HUES64 (cell line): ENCODE measurements at regions not wholly inside any gene's neighbourhood (a gene's known extent, or its start where the extent isn't known, plus 50 kb on each side); places are given as distances from the start of the nearest gene placed in this dataset.

Source experiments
- H3K27ac ChIP-seq: 2 replicates; pipeline ENCODE4 v1.7.0; 2013; ENCODE audit warnings: low read depth, low read length, inconsistent platforms
- H3K27me3 ChIP-seq: 2 replicates; pipeline ENCODE4 v1.6.1; 2013; ENCODE audit warnings: mild to moderate bottlenecking, low read length; ENCODE audit not compliant: insufficient read depth
- H3K36me3 ChIP-seq: 2 replicates; pipeline ENCODE4 v1.6.1; 2013; ENCODE audit warnings: mild to moderate bottlenecking, low read length; ENCODE audit not compliant: insufficient read depth
- H3K4me1 ChIP-seq: 2 replicates; pipeline ENCODE4 v1.6.1; 2013; ENCODE audit warnings: mild to moderate bottlenecking, low read length, moderate library complexity; ENCODE audit not compliant: insufficient read depth
- H3K4me3 ChIP-seq: 2 replicates; pipeline ENCODE4 v1.5.1; 2013; ENCODE audit warnings: mild to moderate bottlenecking, low read length, moderate library complexity
- H3K9ac ChIP-seq: 2 replicates; pipeline ENCODE4 v1.6.1; 2013; ENCODE audit warnings: mild to moderate bottlenecking, low read depth, low read length
- H3K9me3 ChIP-seq: 2 replicates; pipeline ENCODE4 v1.6.1; 2013; ENCODE audit warnings: low read depth, low read length; ENCODE audit not compliant: insufficient read depth
- WGBS: fragments of 150-250, 120-280 bp; methylation state at CpG from one replicate; pipeline ENCODE4 v1.1.7; 2013; ENCODE audit warnings: missing lambda C conversion rate; 5-methylcytosine and 5-hydroxymethylcytosine counted together

GRCh38 chr2:120470041-120470965 lies 124.4 kb downstream of the INHBB start:
- H3K27ac ChIP-seq, result no peak overlapping the region
- H3K4me3 ChIP-seq, result no peak overlapping the region
- H3K4me1 ChIP-seq, result peaks cover 10% of the 10 kb centered on the region
- 82% methylated on average over 14 of the region's 14 CpGs for WGBS
- no peaks in the 10 kb centered on the region for H3K36me3 ChIP-seq
- H3K9ac ChIP-seq, result no peak overlapping the region
- H3K27me3 ChIP-seq, result peaks cover 98% of the 10 kb centered on the region
- H3K9me3 ChIP-seq, result 0 out of 2 replicates have a peak, but pooled peaks cover 5% of the 10 kb centered on the region

GRCh38 chr2:120471166-120471565 lies 125.2 kb downstream of the INHBB start:
- H3K4me3 ChIP-seq, result no peak overlapping the region
- 92% methylated on average over 5 of the region's 5 CpGs for WGBS
- no peak overlapping the region for H3K27ac ChIP-seq
- peaks cover 98% of the 10 kb centered on the region for H3K27me3 ChIP-seq
- H3K9ac ChIP-seq, result no peak overlapping the region
- H3K4me1 ChIP-seq, result peaks cover 6% of the 10 kb centered on the region
- H3K9me3 ChIP-seq, result 0 out of 2 replicates have a peak, but pooled peaks cover 5% of the 10 kb centered on the region
- H3K36me3 ChIP-seq, result no peaks in the 10 kb centered on the region

- no peak overlapping the region for H3K9ac ChIP-seq
- H3K27ac ChIP-seq, result no peak overlapping the region
- H3K4me1 ChIP-seq, result no peaks in the 10 kb centered on the region
- no peak overlapping the region for H3K4me3 ChIP-seq
- H3K36me3 ChIP-seq, result no peaks in the 10 kb centered on the region
- 35% methylated on average over 2 of the region's 2 CpGs for WGBS
- H3K9me3 ChIP-seq, result 0 out of 2 replicates have a peak, but pooled peaks cover 5% of the 10 kb centered on the region
- peaks cover 95% of the 10 kb centered on the region for H3K27me3 ChIP-seq
Measured at GRCh38 chr2:120472031-120472430, 126.1 kb downstream of the INHBB start.

GRCh38 chr2:120472891-120473309 lies 127.0 kb downstream of the INHBB start:
- WGBS, result 91% methylated on average over 12 of the region's 12 CpGs
- Histone ChIP-seq H3K4me3 (no peak overlapping the region), H3K27ac (no peak overlapping the region), H3K9ac (no peak overlapping the region), H3K4me1 (no peaks in the 10 kb centered on the region), H3K36me3 (no peaks in the 10 kb centered on the region), H3K27me3 (peaks cover 94% of the 10 kb centered on the region), H3K9me3 (0 out of 2 replicates have a peak, but pooled peaks cover 5% of the 10 kb centered on the region)

DNA sequence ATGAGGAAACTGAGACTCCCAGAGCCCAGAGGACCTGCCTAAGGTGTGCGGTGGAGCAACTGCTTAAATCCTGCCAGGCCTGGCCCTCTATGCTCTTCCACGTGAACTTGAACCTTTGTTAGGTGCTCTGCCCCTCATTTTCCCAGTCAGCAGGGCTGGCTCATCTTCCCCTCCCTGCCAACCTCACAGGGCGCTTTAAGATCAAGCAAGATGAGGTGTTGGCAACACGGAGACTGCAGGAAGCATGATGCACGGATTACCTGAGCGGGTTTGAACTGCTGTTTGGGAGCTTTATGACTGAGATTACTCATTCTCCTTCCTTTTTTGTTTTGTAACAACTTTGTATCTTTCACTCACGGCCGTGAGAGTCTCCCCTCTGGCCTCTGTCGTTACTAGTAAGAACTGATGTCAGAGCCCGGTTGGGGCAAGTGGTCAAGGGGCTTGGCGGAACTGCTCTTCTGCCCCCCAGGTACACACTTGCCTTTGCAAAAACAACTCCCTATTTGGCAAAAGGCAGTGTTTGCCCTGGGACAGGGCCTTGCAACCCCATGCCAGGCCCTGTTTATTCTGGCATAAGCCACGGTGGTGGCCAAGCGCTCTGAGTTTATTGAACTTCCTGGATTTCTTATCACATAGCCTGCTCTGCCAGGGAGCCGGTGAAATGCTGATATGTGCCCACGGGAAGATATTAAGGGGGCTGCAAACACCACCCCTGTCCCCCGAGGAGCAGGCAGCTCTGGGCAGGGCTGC lies 127.8 kb downstream of the INHBB start:
- 0 out of 2 replicates have a peak, but pooled peaks cover 5% of the 10 kb centered on the region for H3K9me3 ChIP-seq
- H3K9ac ChIP-seq, result no peak overlapping the region
- peaks cover 89% of the 10 kb centered on the region for H3K27me3 ChIP-seq
- no peaks in the 10 kb centered on the region for H3K36me3 ChIP-seq
- no peaks in the 10 kb centered on the region for H3K4me1 ChIP-seq
- H3K27ac ChIP-seq, result no peak overlapping the region
- WGBS, result 86% methylated on average over 16 of the region's 16 CpGs
- no peak overlapping the region for H3K4me3 ChIP-seq

DNA sequence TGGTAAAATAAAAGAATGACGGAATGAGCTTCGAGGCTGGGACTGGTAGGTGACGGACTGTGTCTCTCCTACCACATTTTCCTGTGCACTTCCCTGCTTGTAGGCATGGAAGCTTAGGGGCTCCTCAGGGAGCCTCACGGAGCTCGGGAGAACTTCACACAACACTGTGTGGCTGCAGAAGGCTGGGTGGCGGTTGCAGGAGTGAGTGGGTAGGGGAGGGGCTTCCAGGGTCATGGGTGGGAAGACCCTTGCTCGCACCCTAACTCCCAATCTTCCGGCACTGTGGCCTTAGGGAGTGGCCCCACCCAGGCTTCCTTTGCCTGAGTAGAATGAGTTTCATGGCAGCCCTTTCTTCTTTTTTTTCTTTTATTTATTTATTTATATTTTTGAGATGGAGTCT lies 128.6 kb downstream of the INHBB start:
- 0 out of 2 replicates have a peak, but pooled peaks cover 5% of the 10 kb centered on the region for H3K9me3 ChIP-seq
- no peaks in the 10 kb centered on the region for H3K36me3 ChIP-seq
- no peak overlapping the region for H3K4me3 ChIP-seq
- no peaks in the 10 kb centered on the region for H3K4me1 ChIP-seq
- WGBS, result 94% methylated on average over 8 of the region's 8 CpGs
- no peak overlapping the region for H3K9ac ChIP-seq
- H3K27ac ChIP-seq, result no peak overlapping the region
- H3K27me3 ChIP-seq, result peaks cover 81% of the 10 kb centered on the region

DNA sequence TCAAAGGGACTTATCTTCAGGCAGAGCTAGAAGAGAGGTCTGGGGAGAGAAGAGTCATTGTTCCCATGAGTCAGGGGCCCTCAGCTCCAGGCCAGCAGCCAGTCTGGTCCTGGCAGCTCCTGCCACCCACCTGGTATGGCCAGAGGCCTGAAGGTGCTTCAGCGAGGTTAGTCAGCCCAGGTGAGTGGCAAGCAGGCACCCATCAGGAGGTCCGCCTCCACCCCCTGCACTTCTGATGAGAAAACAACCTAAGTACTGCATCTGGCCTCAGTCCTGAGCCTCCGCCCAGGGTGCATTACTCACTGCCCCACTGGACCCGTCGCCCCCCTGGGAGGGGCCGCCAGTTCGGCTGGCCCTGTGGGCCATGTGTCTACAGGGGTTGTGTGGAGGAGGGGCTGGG lies 130.2 kb downstream of the INHBB start:
- no peak overlapping the region for H3K27ac ChIP-seq
- WGBS, result 91% methylated on average over 5 of the region's 7 CpGs

GRCh38 chr2:120477198-120477597 lies 131.3 kb downstream of the INHBB start:
- WGBS, result 89% methylated on average over 3 of the region's 3 CpGs
- H3K36me3 ChIP-seq, result no peaks in the 10 kb centered on the region
- no peaks in the 10 kb centered on the region for H3K4me1 ChIP-seq
- peaks cover 71% of the 10 kb centered on the region for H3K27me3 ChIP-seq
- no peak overlapping the region for H3K9ac ChIP-seq
- no peak overlapping the region for H3K4me3 ChIP-seq
- H3K9me3 ChIP-seq, result 0 out of 2 replicates have a peak, but pooled peaks cover under 1% of the 10 kb centered on the region
- H3K27ac ChIP-seq, result no peak overlapping the region

More for the DNA sequence above, 130.2 kb downstream of the INHBB start:
- Histone ChIP-seq H3K27me3 (peaks cover 74% of the 10 kb centered on the region), H3K9me3 (0 out of 2 replicates have a peak, but pooled peaks cover 5% of the 10 kb centered on the region), H3K36me3 (no peaks in the 10 kb centered on the region), H3K9ac (no peak overlapping the region), H3K4me3 (no peak overlapping the region), H3K4me1 (no peaks in the 10 kb centered on the region)

DNA sequence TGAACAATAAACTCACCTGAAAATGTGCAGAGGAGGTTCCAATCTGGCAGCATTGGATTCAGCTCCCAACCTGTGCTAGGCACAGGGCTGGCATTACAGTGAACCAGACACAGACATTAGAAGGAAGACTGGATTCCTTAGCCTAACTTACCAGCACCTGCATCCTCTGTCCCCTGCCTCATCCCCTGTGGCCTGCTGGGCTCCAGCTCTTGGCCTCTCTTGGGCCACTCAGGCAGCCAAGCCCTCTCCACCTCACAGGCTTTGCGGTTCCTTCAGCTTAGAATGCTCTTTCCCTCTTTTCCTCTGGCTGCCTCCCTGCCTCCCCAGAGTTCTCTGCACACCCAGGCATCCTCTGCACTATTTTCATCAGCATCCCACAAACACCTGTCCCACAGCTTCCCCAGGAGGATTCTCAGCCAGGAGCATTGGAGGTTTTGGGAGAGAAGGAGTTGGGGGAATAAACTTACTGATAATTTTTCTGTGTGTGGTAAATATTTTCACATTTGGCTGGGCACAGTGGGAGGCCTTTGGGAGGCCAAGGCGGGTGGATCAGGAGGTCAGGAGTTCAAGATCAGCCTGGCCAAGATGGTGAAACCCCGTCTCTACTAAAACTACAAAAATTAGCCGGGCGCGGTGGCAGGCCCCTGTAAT lies 132.0 kb downstream of the INHBB start:
- no peak overlapping the region for H3K27ac ChIP-seq
- H3K36me3 ChIP-seq, result no peaks in the 10 kb centered on the region
- H3K27me3 ChIP-seq, result peaks cover 70% of the 10 kb centered on the region
- no peak overlapping the region for H3K4me3 ChIP-seq
- WGBS, result 90% methylated on average over 6 of the region's 6 CpGs
- H3K9ac ChIP-seq, result no peak overlapping the region
- no peaks in the 10 kb centered on the region for H3K4me1 ChIP-seq
- H3K9me3 ChIP-seq, result no peaks in the 10 kb centered on the region

DNA sequence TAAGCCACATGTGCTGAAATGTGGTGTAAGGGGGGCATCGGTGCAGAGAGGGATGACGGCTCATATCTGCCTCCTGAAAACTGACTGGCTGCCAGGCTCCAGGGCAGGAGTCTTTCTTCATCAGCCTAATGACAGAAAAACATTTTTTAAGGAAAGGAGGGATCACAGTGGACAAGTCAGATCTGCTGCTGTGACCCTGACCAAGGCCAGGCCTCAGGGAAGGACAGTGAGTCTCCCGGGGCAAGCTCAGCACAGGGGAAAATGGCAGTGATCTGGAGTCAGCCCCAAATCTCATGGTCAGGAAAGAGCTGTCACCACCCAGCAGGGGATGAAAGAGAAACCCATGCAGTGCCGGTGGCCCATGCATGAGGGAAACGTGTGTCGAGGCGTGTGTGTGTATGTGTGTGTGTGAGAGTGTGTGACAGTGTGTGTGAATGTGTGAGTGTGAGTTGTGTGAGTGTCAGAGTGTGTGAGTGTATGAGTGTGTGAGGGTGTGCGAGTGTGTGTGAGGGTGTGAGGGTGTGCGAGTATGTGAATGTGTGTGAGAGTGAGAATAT lies 134.5 kb downstream of the INHBB start:
- no peaks in the 10 kb centered on the region for H3K9me3 ChIP-seq
- no peaks in the 10 kb centered on the region for H3K4me1 ChIP-seq
- H3K9ac ChIP-seq, result no peak overlapping the region
- 80% methylated on average over 9 of the region's 9 CpGs for WGBS
- no peak overlapping the region for H3K4me3 ChIP-seq
- no peak overlapping the region for H3K27ac ChIP-seq
- no peaks in the 10 kb centered on the region for H3K36me3 ChIP-seq
- peaks cover 67% of the 10 kb centered on the region for H3K27me3 ChIP-seq
